ENCODE measurements at regions not wholly inside any gene's neighbourhood (a gene's known extent, or its start where the extent isn't known, plus 50 kb on each side); places are given as distances from the start of the nearest gene placed in this dataset.
"Not testable (repeated sequence)": the region's sequence is repeated elsewhere in the genome, so short reads cannot be mapped to it uniquely, and the experiment has no call there.

GRCh38 chr3:124125315-124125714 lies 133.4 kb upstream of the ROPN1 start:
- ATAC-seq = peak in 1 of 2 donors; percentile 61
- intact Hi-C loops (cut with DNase I) = no loop called here
- DNase-seq = no peak

- ATAC-seq = no peak
- no peak for DNase-seq
- intact Hi-C loops (cut with DNase I) = no loop called here
Measured at GRCh38 chr3:124126436-124127023, 134.6 kb upstream of the ROPN1 start.

- intact Hi-C loops (cut with DNase I) = no loop called here
- DNase-seq = no peak
- ATAC-seq = no peak
Measured at GRCh38 chr3:124131158-124131557, 139.2 kb upstream of the ROPN1 start.

GRCh38 chr3:124131580-124131979 lies 139.7 kb upstream of the ROPN1 start:
- intact Hi-C loops (cut with DNase I) = no loop called here
- peak; percentile 67 to 80 for ATAC-seq
- no peak for DNase-seq

GRCh38 chr3:124132813-124133212 lies 140.9 kb upstream of the ROPN1 start:
- DNase-seq = no peak
- intact Hi-C loops (cut with DNase I) = no loop called here
- ATAC-seq = peak; percentile 41 to 42

- DNase-seq (no peak), ATAC-seq (no peak)
- intact Hi-C loops (cut with DNase I) = no loop called here
Measured at GRCh38 chr3:124133366-124133940, 141.5 kb upstream of the ROPN1 start.

GRCh38 chr3:124137216-124137615 lies 145.3 kb upstream of the ROPN1 start:
- DNase-seq (no peak), ATAC-seq (no peak)
- intact Hi-C loops (cut with DNase I) = no loop called here

- intact Hi-C loops (cut with DNase I) = no loop called here
- DNase-seq = no peak
- no peak for ATAC-seq
Measured at GRCh38 chr3:124138148-124138547, 146.2 kb upstream of the ROPN1 start.

- DNase-seq (no peak), ATAC-seq (no peak)
- intact Hi-C loops (cut with DNase I) = no loop called here
Measured at GRCh38 chr3:124140746-124141145, 148.8 kb upstream of the ROPN1 start.

- intact Hi-C loops (cut with DNase I) = no loop called here
- ATAC-seq (peak in 1 of 2 donors; percentile 71), DNase-seq (no peak)
Measured at GRCh38 chr3:124142389-124142970, 150.6 kb upstream of the ROPN1 start.

GRCh38 chr3:124143047-124143446 lies 151.1 kb upstream of the ROPN1 start:
- intact Hi-C loops (cut with DNase I) = no loop called here
- DNase-seq (no peak), ATAC-seq (no peak)

GRCh38 chr3:124144035-124144814 lies 152.3 kb upstream of the ROPN1 start:
- intact Hi-C loops (cut with DNase I) = no loop called here
- no peak for DNase-seq
- peak in 1 of 2 donors; percentile 41 for ATAC-seq

- no peak for DNase-seq
- intact Hi-C loops (cut with DNase I) = no loop called here
Measured at GRCh38 chr3:124147429-124147828, 155.5 kb upstream of the ROPN1 start.

GRCh38 chr3:124147946-124148345 lies 156.0 kb upstream of the ROPN1 start:
- ATAC-seq (no peak), DNase-seq (no peak)
- intact Hi-C loops (cut with DNase I) = no loop called here

More at GRCh38 chr3:124147429-124147828, 155.5 kb upstream of the ROPN1 start:
- ATAC-seq = no peak

GRCh38 chr3:124149081-124149480 lies 157.2 kb upstream of the ROPN1 start:
- DNase-seq = no peak
- intact Hi-C loops (cut with DNase I) = no loop called here
- no peak for ATAC-seq

- DNase-seq (no peak), ATAC-seq (peak in 1 of 2 donors; percentile 73)
- intact Hi-C loops (cut with DNase I) = no loop called here
Measured at GRCh38 chr3:124149771-124150170, 157.8 kb upstream of the ROPN1 start.

- intact Hi-C loops (cut with DNase I); DNase-seq; ATAC-seq: not testable (repeated sequence)
Measured at GRCh38 chr3:124152891-124153290, 161.0 kb upstream of the ROPN1 start.

- no peak for DNase-seq
- ATAC-seq = peak; percentile 23 to 27
- intact Hi-C loops (cut with DNase I) = no loop called here
Measured at GRCh38 chr3:124156866-124157712, 165.2 kb upstream of the ROPN1 start.

GRCh38 chr3:124157748-124158147 lies 165.8 kb upstream of the ROPN1 start:
- intact Hi-C loops (cut with DNase I) = no loop called here
- DNase-seq = no peak
- ATAC-seq = no peak
